Head of caudate nucleus (tissue), 42 donors: ENCODE measurements at regions not wholly inside any gene's neighbourhood (a gene's known extent, or its start where the extent isn't known, plus 50 kb on each side); places are given as distances from the start of the nearest gene placed in this dataset.
A peak's percentile ranks its signal among the peaks of the same experiment; 100 is the strongest.

Experiments used
- DNase-seq, 42 donors: peaks; one replicate each; pipeline versions ENCODE4 v3.0.0 to v3.0.0-alpha.2; 2020 to 2021; ENCODE audit warnings: mixed read lengths in 7 of 42
- intact Hi-C: fragments of 100-400 bp; cut with DNase I; formaldehyde crosslinking; loops from one replicate; pipeline ENCODE4 v1.15.0; 2022

- no peak for DNase-seq
- intact Hi-C loops, result loop anchor here (5.0 kb wide), 1 partner anchor 110 kb away; no protein-coding TSS in a partner anchor
These were observed 53.0 kb upstream of the ANKEF1 start for GRCh38 chr20:9981829-9982228.

- peak in 28 of 42 donors; percentile 9 to 81 (median 52) for DNase-seq
- intact Hi-C loops, result loop anchor here (5.0 kb wide), 1 partner anchor 454 kb away; the partner anchor contains the start of gene MKKS
These were observed 56.3 kb upstream of the ANKEF1 start for GRCh38 chr20:9978397-9979004.

- no peak for DNase-seq
- intact Hi-C loops, result loop anchor here (5.0 kb wide), 1 partner anchor 455 kb away; the partner anchor contains the start of gene MKKS
These were observed 57.2 kb upstream of the ANKEF1 start for GRCh38 chr20:9977629-9978028.

GRCh38 chr20:9974324-9974723 lies 60.5 kb upstream of the ANKEF1 start:
- intact Hi-C loops, result no loop called here
- no peak for DNase-seq

GRCh38 chr20:9971746-9972145 lies 63.0 kb upstream of the ANKEF1 start:
- intact Hi-C loops, result no loop called here
- DNase-seq, result no peak

- intact Hi-C loops, result no loop called here
These were observed 65.2 kb upstream of the ANKEF1 start for GRCh38 chr20:9969626-9970025.

GRCh38 chr20:9968015-9968414 lies 66.8 kb upstream of the ANKEF1 start:
- no peak for DNase-seq
- intact Hi-C loops, result no loop called here

More at GRCh38 chr20:9969626-9970025, 65.2 kb upstream of the ANKEF1 start:
- no peak for DNase-seq

- intact Hi-C loops, result no loop called here
- DNase-seq, result peak in 7 of 42 donors; percentile 9 to 43 (median 14)
These were observed 67.8 kb upstream of the ANKEF1 start for GRCh38 chr20:9966966-9967365.

- DNase-seq, result no peak
- intact Hi-C loops, result no loop called here
These were observed 71.8 kb upstream of the ANKEF1 start for GRCh38 chr20:9963029-9963428.

- no peak for DNase-seq
- intact Hi-C loops, result no loop called here
These were observed 76.1 kb upstream of the ANKEF1 start for GRCh38 chr20:9958693-9959092.

- intact Hi-C loops, result no loop called here
- no peak for DNase-seq
These were observed 79.1 kb upstream of the ANKEF1 start for GRCh38 chr20:9955646-9956045.

- DNase-seq, result no peak
- intact Hi-C loops, result no loop called here
These were observed 85.2 kb upstream of the ANKEF1 start for GRCh38 chr20:9949563-9949962.

- intact Hi-C loops, result no loop called here
These were observed 89.4 kb upstream of the ANKEF1 start for GRCh38 chr20:9945408-9945807.

GRCh38 chr20:9942736-9943135 lies 92.1 kb upstream of the ANKEF1 start:
- intact Hi-C loops, result no loop called here

More at GRCh38 chr20:9945408-9945807, 89.4 kb upstream of the ANKEF1 start:
- DNase-seq, result no peak

GRCh38 chr20:9940329-9940728 lies 94.5 kb upstream of the ANKEF1 start:
- intact Hi-C loops, result no loop called here
- DNase-seq, result no peak

More at GRCh38 chr20:9942736-9943135, 92.1 kb upstream of the ANKEF1 start:
- DNase-seq, result no peak

- DNase-seq, result no peak
- intact Hi-C loops, result no loop called here
These were observed 95.6 kb upstream of the ANKEF1 start for GRCh38 chr20:9939231-9939630.

- DNase-seq, result no peak
- intact Hi-C loops, result no loop called here
These were observed 96.4 kb upstream of the PAK5 start for GRCh38 chr20:9935285-9935684.

- no peak for DNase-seq
- intact Hi-C loops, result no loop called here
These were observed 91.3 kb upstream of the PAK5 start for GRCh38 chr20:9930142-9930541.

GRCh38 chr20:9928955-9929354 lies 90.1 kb upstream of the PAK5 start:
- intact Hi-C loops, result no loop called here
- no peak for DNase-seq

GRCh38 chr20:9928281-9928737 lies 89.4 kb upstream of the PAK5 start:
- intact Hi-C loops, result no loop called here
- no peak for DNase-seq

GRCh38 chr20:9927224-9927623 lies 88.3 kb upstream of the PAK5 start:
- DNase-seq, result no peak
- intact Hi-C loops, result no loop called here
